Astrocyte (in vitro differentiated cells and primary cell): ENCODE measurements at regions not wholly inside any gene's neighbourhood (a gene's known extent, or its start where the extent isn't known, plus 50 kb on each side); places are given as distances from the start of the nearest gene placed in this dataset.
"Not testable (repeated sequence)": the region's sequence is repeated elsewhere in the genome, so short reads cannot be mapped to it uniquely, and the experiment has no call there.

Source experiments
- CTCF ChIP-seq: IDR thresholded peaks from 2 replicates; pipeline ENCODE4 v1.5.1; 2011; ENCODE audit warnings: low read depth, mild to moderate bottlenecking, inconsistent platforms, low read length, moderate library complexity; ENCODE audit not compliant: insufficient read depth
- EZH2 ChIP-seq: IDR thresholded peaks from 2 replicates; pipeline ENCODE4 v1.6.1; 2012; ENCODE audit warnings: mild to moderate bottlenecking, low read length, inconsistent platforms; ENCODE audit not compliant: insufficient read depth

GRCh38 chr15:94868265-94868664 is 636.9 kb downstream of the MCTP2 start:
- not testable (repeated sequence) for TF ChIP-seq CTCF, EZH2
